PC-3 (cell line): ENCODE measurements at regions not wholly inside any gene's neighbourhood (a gene's known extent, or its start where the extent isn't known, plus 50 kb on each side); places are given as distances from the start of the nearest gene placed in this dataset.

Experiments used
- ATAC-seq: fragments of 200-7000 bp; cut with Tn5 transposase; 2 replicates; pipeline ENCODE4 v1.9.1; 2020; ENCODE audit warnings: mild to moderate bottlenecking, moderate library complexity
- BruUV-seq: library from RNA; stranded (reverse); fragments of 400-500 nt; replicated peaks from 2 replicates; lab custom pipeline; 2021; lab: Mats Ljungman, UMichigan
- CTCF ChIA-PET: fragments of 300-600 bp; sonication (Branson Sonifier 250); formaldehyde crosslinking; loops from one replicate; lab custom pipeline; 2022; ENCODE audit warnings: antibody characterized with exemption; lab: Charles Lee
- POLR2A ChIA-PET: fragments of 300-600 bp; sonication (Branson Sonifier 250); formaldehyde crosslinking; loops from one replicate; lab custom pipeline; 2022; ENCODE audit warnings: antibody characterized with exemption; ENCODE audit not compliant: unreplicated experiment; lab: Charles Lee
- DNase-seq: peaks from one replicate; pipeline ENCODE4 v3.0.0-alpha.2; 2015
- H2AFZ ChIP-seq: fragments of 300-600 bp; sonication (generic); 2 replicates; pipeline ENCODE4 v1.6.0; 2016; ENCODE audit warnings: antibody characterized with exemption, low read length
- H3F3A ChIP-seq: fragments of 300-600 bp; sonication (generic); one replicate; pipeline ENCODE4 v1.6.0; 2017; ENCODE audit warnings: antibody characterized with exemption, low read length, control low read depth, mild to moderate bottlenecking; ENCODE audit not compliant: unreplicated experiment
- H3K27ac ChIP-seq: fragments of 300-600 bp; sonication (generic); 2 replicates; pipeline ENCODE4 v1.5.1; 2016; ENCODE audit warnings: mild to moderate bottlenecking, low read length
- H3K27me3 ChIP-seq: fragments of 300-600 bp; sonication (generic); 2 replicates; pipeline ENCODE4 v1.6.1; 2016; ENCODE audit warnings: low read length, mixed read lengths
- H3K36me3 ChIP-seq: fragments of 300-600 bp; sonication (generic); 2 replicates; pipeline ENCODE4 v1.6.1; 2016; ENCODE audit warnings: low read depth, mixed run types, low read length, mixed read lengths
- H3K4me1 ChIP-seq: fragments of 300-600 bp; sonication (generic); 2 replicates; pipeline ENCODE4 v1.5.1; 2016; ENCODE audit warnings: low read length; ENCODE audit not compliant: insufficient read depth
- H3K4me2 ChIP-seq: fragments of 300-600 bp; sonication (generic); 2 replicates; pipeline ENCODE4 v1.6.0; 2016; ENCODE audit warnings: low read length
- H3K4me3 ChIP-seq: fragments of 300-600 bp; sonication (generic); 2 replicates; pipeline ENCODE4 v1.5.1; 2016; ENCODE audit warnings: mild to moderate bottlenecking, low read length, mixed read lengths
- H3K79me2 ChIP-seq: fragments of 300-600 bp; sonication (generic); 2 replicates; pipeline ENCODE4 v1.6.1; 2017; ENCODE audit warnings: low read length, mixed read lengths
- H3K9ac ChIP-seq: fragments of 300-600 bp; sonication (generic); 2 replicates; pipeline ENCODE4 v1.6.0; 2016; ENCODE audit warnings: mild to moderate bottlenecking, low read length
- H3K9me2 ChIP-seq: fragments of 300-600 bp; sonication (generic); replicated peaks from 2 replicates; pipeline ENCODE4 v1.6.1; 2016; ENCODE audit warnings: mixed run types, low read length, mixed read lengths
- H3K9me3 ChIP-seq: fragments of 300-600 bp; sonication (generic); 2 replicates; pipeline ENCODE4 v1.6.1; 2016; ENCODE audit warnings: low read length, mixed read lengths
- H4K20me1 ChIP-seq: fragments of 300-600 bp; sonication (generic); 2 replicates; pipeline ENCODE4 v1.6.1; 2016; ENCODE audit warnings: low read length, mixed read lengths
- CTCF ChIP-seq: fragments of 300-600 bp; sonication (generic); conservative IDR thresholded peaks from 2 replicates; pipeline ENCODE4 v1.5.1; 2017; ENCODE audit warnings: antibody characterized with exemption, low read depth, mild to moderate bottlenecking, low read length
- EZH2 ChIP-seq: fragments of 300-600 bp; sonication (generic); IDR thresholded peaks from one replicate; pipeline ENCODE4 v1.6.1; 2017; ENCODE audit warnings: antibody characterized with exemption, mild to moderate bottlenecking, low read length; ENCODE audit not compliant: unreplicated experiment
- EZH2phosphoT487 ChIP-seq: fragments of 300-600 bp; sonication (generic); IDR thresholded peaks from 2 replicates; pipeline ENCODE4 v1.6.1; 2018; ENCODE audit warnings: mild to moderate bottlenecking, antibody characterized with exemption, low read length, borderline replicate concordance
- intact Hi-C: fragments of 100-400 bp; cut with micrococcal nuclease; formaldehyde crosslinking; loops from 2 replicates; pipeline ENCODE4 v1.9.0; 2023

- Histone ChIP-seq H3K4me2 (peak overlapping the region; percentile 8; the same call in 1 of the 2 replicates), H3K4me1 (peaks cover 26% of the 10 kb centered on the region), H3K9me2 (no peaks in the 10 kb centered on the region), H3K9me3 (no peaks in the 10 kb centered on the region), H3K9ac (no peak overlapping the region), H3K27me3 (no peaks in the 10 kb centered on the region), H3K36me3 (no peaks in the 10 kb centered on the region), H2AFZ (no peak overlapping the region), H4K20me1 (no peaks in the 10 kb centered on the region), H3K79me2 (no peaks in the 10 kb centered on the region), H3F3A (no peaks in the 10 kb centered on the region), H3K4me3 (no peak overlapping the region), H3K27ac (peak overlapping the region; percentile 4; the same call in 1 of the 2 replicates)
- peak; percentile 61 for DNase-seq
- peak; percentile 66 for ATAC-seq
- intact Hi-C loops, result no loop called here
- ChIA-PET POLR2A (no interaction called here), CTCF (no interaction called here)
- TF ChIP-seq EZH2phosphoT487 (no peak), CTCF (no peak), EZH2 (no peak)
- BruUV-seq, result no TSS peak
Measured at GRCh38 chr2:217396165-217396564, 536.3 kb upstream of the TNP1 start.

GRCh38 chr2:217394510-217395351 is 534.9 kb upstream of the TNP1 start:
- intact Hi-C loops, result no loop called here
- peaks cover 26% of the 10 kb centered on the region for H3K4me1 ChIP-seq
- no peaks in the 10 kb centered on the region for H3K9me3 ChIP-seq
- DNase-seq (peak; percentile 55), ATAC-seq (no peak)
- no peaks in the 10 kb centered on the region for H4K20me1 ChIP-seq
- H3K36me3 ChIP-seq, result no peaks in the 10 kb centered on the region
- H3K27ac ChIP-seq, result no peak overlapping the region
- POLR2A ChIA-PET, result interaction anchor here (0.7 kb wide), 1 partner anchor 48 kb away, joined by 4 read pairs; no protein-coding TSS in a partner anchor
- H3K27me3 ChIP-seq, result no peaks in the 10 kb centered on the region
- TF ChIP-seq CTCF, result no peak
- TF ChIP-seq EZH2phosphoT487, result no peak
- TF ChIP-seq EZH2, result no peak
- no peaks in the 10 kb centered on the region for H3K79me2 ChIP-seq
- H3K4me2 ChIP-seq, result no peak overlapping the region
- H3K9me2 ChIP-seq, result no peaks in the 10 kb centered on the region
- BruUV-seq, result no TSS peak
- H3F3A ChIP-seq, result no peaks in the 10 kb centered on the region
- H2AFZ ChIP-seq, result no peak overlapping the region
- CTCF ChIA-PET, result no interaction called here
- no peak overlapping the region for H3K4me3 ChIP-seq
- no peak overlapping the region for H3K9ac ChIP-seq

DNA sequence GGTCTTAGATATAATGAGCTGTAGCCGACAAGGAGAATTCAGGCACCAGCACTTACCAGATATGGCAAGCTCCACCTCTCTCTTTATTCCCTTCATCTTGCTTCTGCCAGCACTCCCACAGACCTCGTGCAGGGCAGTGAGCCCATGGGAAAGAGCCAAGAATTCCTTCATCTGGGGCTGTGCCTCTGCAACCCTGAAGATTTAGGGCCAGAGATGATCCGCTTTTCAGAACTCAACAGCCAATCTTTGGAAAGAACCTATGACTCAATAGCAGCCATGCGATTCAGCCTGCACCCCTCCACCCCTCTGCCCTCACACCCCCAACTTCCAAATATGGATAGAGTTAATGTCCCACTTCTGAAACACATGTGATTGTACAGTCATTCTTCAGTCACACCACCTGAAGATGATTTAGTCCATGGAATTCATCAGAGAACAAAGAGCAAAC is 533.7 kb upstream of the TNP1 start:
- Histone ChIP-seq H3K27me3 (no peaks in the 10 kb centered on the region), H3K79me2 (no peaks in the 10 kb centered on the region), H3K9me2 (no peaks in the 10 kb centered on the region), H4K20me1 (no peaks in the 10 kb centered on the region), H3K9me3 (no peaks in the 10 kb centered on the region), H3K4me3 (no peak overlapping the region), H3K9ac (no peak overlapping the region), H2AFZ (no peak overlapping the region), H3K27ac (no peak overlapping the region), H3K36me3 (no peaks in the 10 kb centered on the region), H3K4me1 (peaks cover 26% of the 10 kb centered on the region), H3F3A (no peaks in the 10 kb centered on the region), H3K4me2 (no peak overlapping the region)
- TF ChIP-seq CTCF (no peak), EZH2phosphoT487 (no peak), EZH2 (no peak)
- DNase-seq (peak; percentile 9), ATAC-seq (no peak)
- no TSS peak for BruUV-seq
- ChIA-PET POLR2A (no interaction called here), CTCF (no interaction called here)
- intact Hi-C loops, result no loop called here
